Ishikawa (cell line): ENCODE measurements at regions not wholly inside any gene's neighbourhood (a gene's known extent, or its start where the extent isn't known, plus 50 kb on each side); places are given as distances from the start of the nearest gene placed in this dataset.

ENCODE experiments used
- CEBPB ChIP-seq: IDR thresholded peaks from 2 replicates; pipeline ENCODE4 v1.6.1; 2012
- CREB1 ChIP-seq: IDR thresholded peaks from 2 replicates; pipeline ENCODE4 v1.6.1; 2012; ENCODE audit warnings: low read depth
- EGR1 ChIP-seq: IDR thresholded peaks from 2 replicates; pipeline ENCODE4 v1.6.1; 2012
- EP300 ChIP-seq: IDR thresholded peaks from 2 replicates; pipeline ENCODE4 v1.6.1; 2012; ENCODE audit warnings: borderline replicate concordance
- FOXM1 ChIP-seq: IDR thresholded peaks from 2 replicates; pipeline ENCODE4 v1.6.1; 2012; ENCODE audit warnings: low read depth, borderline replicate concordance
- MAX ChIP-seq: IDR thresholded peaks from 2 replicates; pipeline ENCODE4 v1.6.1; 2012
- RAD21 ChIP-seq: IDR thresholded peaks from 2 replicates; pipeline ENCODE4 v1.6.1; 2012; ENCODE audit warnings: low read depth
- REST ChIP-seq: IDR thresholded peaks from 2 replicates; pipeline ENCODE4 v1.6.1; 2012; ENCODE audit warnings: low read depth, mild to moderate bottlenecking
- TAF1 ChIP-seq: IDR thresholded peaks from 2 replicates; pipeline ENCODE4 v1.6.1; 2012; ENCODE audit warnings: low read depth, mild to moderate bottlenecking
- USF1 ChIP-seq: IDR thresholded peaks from 2 replicates; pipeline ENCODE4 v1.6.1; 2012
- YY1 ChIP-seq: IDR thresholded peaks from 2 replicates; pipeline ENCODE4 v1.6.1; 2012; ENCODE audit warnings: low read depth

GRCh38 chr5:135213027-135213386 is 179.0 kb upstream of the PITX1 start:
- TF ChIP-seq RAD21 (no peak), REST (no peak), USF1 (no peak), TAF1 (no peak), EP300 (no peak), EGR1 (no peak), CREB1 (no peak), CEBPB (no peak), YY1 (no peak), FOXM1 (no peak), MAX (no peak)
